Erythroblast (primary cell): ENCODE measurements at regions not wholly inside any gene's neighbourhood (a gene's known extent, or its start where the extent isn't known, plus 50 kb on each side); places are given as distances from the start of the nearest gene placed in this dataset.

Experiments used
- GATA1 ChIP-seq: IDR thresholded peaks from 2 replicates; pipeline ENCODE4 v1.6.1; 2011; ENCODE audit warnings: low read depth, mild to moderate bottlenecking, control low read depth, low read length, moderate library complexity
- POLR2A ChIP-seq: IDR thresholded peaks from 2 replicates; pipeline ENCODE4 v1.6.1; 2011; ENCODE audit warnings: mild to moderate bottlenecking, low read length

- no peak for TF ChIP-seq POLR2A
- no peak for TF ChIP-seq GATA1
Observed at GRCh38 chr2:74045454-74045853, 60.7 kb downstream of the TET3 start.
